Erythroblast (primary cell): ENCODE measurements at regions not wholly inside any gene's neighbourhood (a gene's known extent, or its start where the extent isn't known, plus 50 kb on each side); places are given as distances from the start of the nearest gene placed in this dataset.

Experiments used
- DNase-seq, 2 experiments: peaks; one replicate each; lab custom pipeline; 2025; lab: John Stamatoyannopoulos, UW
- GATA1 ChIP-seq: IDR thresholded peaks from 2 replicates; pipeline ENCODE4 v1.6.1; 2011; ENCODE audit warnings: low read depth, mild to moderate bottlenecking, control low read depth, low read length, moderate library complexity
- POLR2A ChIP-seq: IDR thresholded peaks from 2 replicates; pipeline ENCODE4 v1.6.1; 2011; ENCODE audit warnings: mild to moderate bottlenecking, low read length

DNA sequence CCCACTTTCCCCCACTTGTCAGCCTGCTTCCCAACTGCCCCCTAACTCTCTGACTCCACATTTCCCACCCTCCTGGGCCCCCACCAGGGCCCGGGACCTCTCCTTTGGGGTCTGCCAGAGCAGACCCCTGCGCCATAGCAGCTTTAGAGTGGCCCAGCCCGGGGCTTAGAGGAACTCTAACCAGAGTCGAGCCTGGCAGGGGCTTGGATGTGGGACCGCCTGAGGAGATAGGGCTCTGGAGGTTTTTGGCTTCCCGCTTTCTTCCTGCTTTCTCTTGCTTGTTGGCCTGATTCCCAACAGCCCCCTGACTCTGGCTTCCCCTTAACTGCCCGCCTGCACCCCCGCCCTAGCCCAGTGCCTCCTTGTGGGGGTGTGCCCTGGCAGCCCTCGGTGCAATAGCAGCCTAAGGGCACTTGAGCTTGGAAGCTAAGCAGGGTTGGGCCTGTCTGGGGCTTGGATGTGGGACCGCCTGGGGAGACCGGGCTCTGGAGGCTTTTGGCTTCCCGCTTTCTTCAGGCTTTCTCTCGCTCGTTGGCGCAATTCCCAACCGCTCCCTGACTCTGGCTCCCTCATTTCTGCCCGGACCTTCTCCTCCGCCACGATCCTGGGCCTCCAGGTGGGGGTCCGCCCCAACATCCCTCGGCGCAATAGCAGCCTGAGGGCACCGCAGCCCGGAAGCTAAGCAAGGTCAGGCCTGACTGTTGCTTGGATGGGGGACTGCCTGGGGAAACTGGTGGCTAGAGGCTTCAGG lies 2292.0 kb downstream of the TP53TG3F start:
- TF ChIP-seq GATA1 (no peak), POLR2A (no peak)
- no peak for DNase-seq

DNA sequence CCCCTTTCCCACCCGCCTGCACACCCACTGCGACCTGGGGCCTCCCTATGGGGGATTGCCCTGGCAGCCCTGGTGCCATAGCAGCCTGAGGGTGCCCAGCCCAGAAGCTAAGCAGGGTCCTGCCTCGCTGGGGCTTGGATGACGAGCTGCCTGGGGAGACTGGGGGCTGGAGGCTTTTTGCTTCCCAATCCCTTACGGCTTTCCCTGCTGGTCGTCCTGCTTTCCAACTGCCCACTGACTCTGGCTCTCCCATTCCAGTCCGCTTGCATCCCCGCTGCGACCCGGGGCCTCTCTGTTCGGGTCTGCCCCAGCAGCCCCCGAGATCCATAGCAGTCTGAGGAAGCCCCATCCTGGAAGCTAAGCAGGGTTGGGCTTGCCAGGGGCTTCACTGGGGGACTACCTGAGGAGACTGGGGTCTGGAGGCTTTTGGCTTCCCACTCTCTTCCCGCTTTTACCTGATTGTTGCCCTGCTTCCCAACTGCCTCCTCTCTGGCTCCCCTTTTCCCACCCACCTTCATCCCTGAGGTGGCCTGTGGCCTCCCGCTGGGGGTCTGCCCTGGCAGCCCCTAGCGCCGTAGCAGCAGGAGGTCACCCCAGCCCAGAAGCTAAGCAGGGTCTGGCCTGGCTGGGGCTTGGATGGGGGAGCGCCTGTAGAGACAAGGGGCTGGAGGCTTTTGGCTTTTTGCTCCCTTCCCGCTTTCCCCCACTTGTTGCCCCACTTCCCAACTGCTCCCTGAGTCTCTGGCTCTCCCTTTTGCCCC lies 2292.8 kb downstream of the TP53TG3F start:
- DNase-seq, result no peak
- TF ChIP-seq GATA1, result no peak
- TF ChIP-seq POLR2A, result no peak

- TF ChIP-seq GATA1 (no peak), POLR2A (no peak)
Measured at GRCh38 chr16:35752773-35753558, 2293.6 kb downstream of the TP53TG3F start.

DNA sequence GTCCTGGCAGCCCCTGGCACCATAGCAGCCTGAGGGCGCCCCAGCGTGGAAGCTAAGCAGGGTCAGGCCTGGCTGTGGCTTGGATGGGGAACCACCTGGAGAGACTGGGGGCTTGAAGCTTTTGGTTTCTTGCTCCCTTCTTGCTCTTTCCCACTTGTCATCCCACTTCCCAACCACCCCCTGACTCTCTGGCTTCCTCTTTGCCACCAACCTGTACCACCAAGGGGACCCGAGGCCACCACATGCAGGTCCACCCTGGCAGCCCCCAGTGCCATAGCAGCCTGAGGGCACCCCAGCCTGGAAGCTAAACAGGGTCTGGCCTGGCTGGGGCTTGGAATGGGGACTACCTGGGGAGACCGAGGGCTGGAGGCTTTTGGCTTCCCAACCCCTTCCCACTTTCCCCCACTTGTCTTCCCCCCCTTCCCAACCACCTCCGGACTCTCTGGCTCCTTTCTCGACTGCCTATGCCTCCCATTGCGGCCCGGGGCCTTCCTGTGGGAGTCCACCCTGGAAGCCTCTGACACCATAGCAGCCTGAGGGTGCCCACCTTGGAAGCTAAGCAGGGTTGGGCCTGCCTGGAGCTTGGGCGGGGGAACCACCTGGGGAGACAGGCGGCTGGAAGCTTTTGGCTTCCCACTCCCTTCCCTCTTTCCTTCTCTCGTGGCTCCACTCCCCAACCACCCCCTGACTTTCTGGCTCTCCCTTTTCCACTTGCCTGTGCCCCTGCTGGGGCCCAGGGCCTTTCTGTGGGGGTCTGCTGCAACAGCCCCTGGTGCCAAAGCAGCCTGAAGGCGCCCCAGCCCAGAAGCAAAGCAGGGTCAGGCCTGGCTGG lies 2294.4 kb downstream of the TP53TG3F start:
- DNase-seq, result no peak
- TF ChIP-seq GATA1 (no peak), POLR2A (no peak)

More at GRCh38 chr16:35752773-35753558, 2293.6 kb downstream of the TP53TG3F start:
- DNase-seq, result no peak

- no peak for TF ChIP-seq GATA1
- no peak for TF ChIP-seq POLR2A
- no peak for DNase-seq
Measured at GRCh38 chr16:35754391-35755369, 2295.3 kb downstream of the TP53TG3F start.

DNA sequence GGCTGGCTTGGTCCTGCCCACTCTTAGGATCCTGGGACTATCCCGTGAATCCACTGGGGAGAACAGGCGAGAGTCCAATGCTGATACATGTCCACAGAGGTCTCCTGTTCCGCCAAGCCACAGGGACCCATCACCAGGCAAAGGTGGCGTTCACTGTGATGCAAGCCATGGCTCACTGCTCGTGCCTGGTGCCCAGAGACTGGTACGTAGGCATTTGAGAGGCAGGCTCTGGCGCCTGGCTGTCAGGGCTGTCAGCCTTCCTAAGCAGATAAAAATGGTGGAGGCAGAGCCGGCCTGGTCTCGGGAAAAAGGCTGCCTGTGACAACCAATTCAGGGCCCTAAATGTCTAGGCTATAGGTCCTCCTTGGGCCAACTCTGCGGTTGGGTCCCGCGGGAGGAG lies 2329.0 kb downstream of the TP53TG3F start:
- TF ChIP-seq GATA1 (no peak), POLR2A (no peak)
- no peak for DNase-seq

GRCh38 chr16:35792516-35793285 lies 2333.3 kb downstream of the TP53TG3F start:
- TF ChIP-seq POLR2A (no peak), GATA1 (no peak)
- no peak for DNase-seq

DNA sequence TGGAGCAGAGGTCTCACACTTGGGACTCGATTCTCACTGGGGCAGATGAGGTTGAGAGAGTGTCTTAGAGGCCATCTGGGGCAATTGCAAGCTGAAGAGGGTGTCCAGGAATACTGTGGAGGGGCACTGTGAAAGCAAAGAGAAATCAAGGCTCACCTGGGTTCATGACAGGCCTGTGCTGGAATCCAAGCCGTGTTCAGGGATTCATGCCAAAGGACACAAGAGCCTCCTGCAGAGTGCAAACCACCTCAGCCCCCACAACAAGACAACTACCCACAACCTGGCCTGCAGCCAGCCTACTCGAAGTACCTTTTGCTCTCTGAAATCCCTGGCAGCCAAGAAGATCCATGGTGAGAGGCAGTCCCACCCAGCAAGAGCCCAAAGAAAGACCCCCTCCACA lies 2334.2 kb downstream of the TP53TG3F start:
- TF ChIP-seq GATA1 (no peak), POLR2A (no peak)
- DNase-seq, result no peak

- TF ChIP-seq GATA1 (no peak), POLR2A (no peak)
- DNase-seq, result no peak
Measured at GRCh38 chr16:35794896-35795295, 2335.5 kb downstream of the TP53TG3F start.

- no peak for DNase-seq
- TF ChIP-seq POLR2A, result no peak
- TF ChIP-seq GATA1, result no peak
Measured at GRCh38 chr16:35795361-35796029, 2336.1 kb downstream of the TP53TG3F start.

DNA sequence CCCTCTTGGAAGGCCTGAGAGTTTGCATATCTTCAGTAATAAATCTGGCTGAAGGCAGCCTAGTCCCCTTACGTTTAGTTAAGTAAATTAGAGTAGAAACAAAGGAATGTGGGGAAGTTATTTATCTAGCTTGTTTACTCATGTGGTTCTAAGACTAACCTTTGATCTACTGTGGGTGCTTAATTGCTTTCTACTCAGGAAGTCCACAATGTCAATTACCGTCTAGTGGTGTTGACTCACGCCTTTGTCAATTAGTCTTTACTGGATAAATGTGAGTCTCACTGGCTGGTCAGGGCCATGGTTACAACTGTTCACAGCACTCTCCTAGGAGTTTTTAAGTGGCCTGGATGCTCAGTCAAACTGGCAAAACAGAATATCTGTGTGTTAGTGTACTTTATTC lies 2338.4 kb downstream of the TP53TG3F start:
- TF ChIP-seq POLR2A (no peak), GATA1 (no peak)

More for the DNA sequence above, 2338.4 kb downstream of the TP53TG3F start:
- no peak for DNase-seq
